Activated B cell treated with CpG ODN at 0.5 μM for 24 hours (primary cell): ENCODE measurements at regions not wholly inside any gene's neighbourhood (a gene's known extent, or its start where the extent isn't known, plus 50 kb on each side); places are given as distances from the start of the nearest gene placed in this dataset.

Experiments
- ATAC-seq: fragments of 200-7000 bp; cut with Tn5 transposase; one replicate; pipeline ENCODE4 v1.10.0; 2021; ENCODE audit warnings: low read depth, mild to moderate bottlenecking, moderate library complexity
- CTCF ChIA-PET: fragments of 350-600 bp; sonication (Branson Sonifier 250); formaldehyde crosslinking; loops from one replicate; lab custom pipeline; 2021; ENCODE audit warnings: antibody characterized with exemption; lab: Charles Lee
- POLR2A ChIA-PET: fragments of 350-600 bp; sonication (Branson Sonifier 250); formaldehyde crosslinking; loops from one replicate; lab custom pipeline; 2021; ENCODE audit warnings: antibody characterized with exemption; lab: Charles Lee
- DNase-seq: peaks from one replicate; pipeline ENCODE4 v3.0.0; 2022
- H3K27ac Mint-ChIP-seq: one replicate; pipeline ENCODE4 v1.8.0; 2020; ENCODE audit warnings: mixed read lengths
- H3K27me3 Mint-ChIP-seq: one replicate; pipeline ENCODE4 v1.8.0; 2021; ENCODE audit warnings: mixed read lengths
- H3K36me3 Mint-ChIP-seq: one replicate; pipeline ENCODE4 v1.8.0; 2021; ENCODE audit warnings: low read depth, mixed read lengths
- H3K4me1 Mint-ChIP-seq: one replicate; pipeline ENCODE4 v1.8.0; 2021; ENCODE audit warnings: mixed read lengths
- H3K4me3 Mint-ChIP-seq: one replicate; pipeline ENCODE4 v1.8.0; 2020; ENCODE audit warnings: mild to moderate bottlenecking, mixed read lengths
- H3K9me3 Mint-ChIP-seq: one replicate; pipeline ENCODE4 v1.8.0; 2020; ENCODE audit warnings: mixed read lengths
- CTCF ChIP-seq: fragments of 200-600 bp; IDR thresholded peaks from one replicate; pipeline ENCODE4 v1.8.0; 2022; ENCODE audit warnings: antibody characterized with exemption, mild to moderate bottlenecking
- intact Hi-C: fragments of 100-400 bp; cut with micrococcal nuclease; formaldehyde crosslinking; loops from one replicate; pipeline ENCODE4 v1.15.1; 2024

GRCh38 chr13:70363991-70364390 is 255.7 kb upstream of the KLHL1 start:
- ChIA-PET POLR2A (no interaction called here), CTCF (no interaction called here)
- Mint-ChIP-seq H3K27me3 (no peaks in the 10 kb centered on the region), H3K27ac (no peak overlapping the region), H3K9me3 (peaks cover 2% of the 10 kb centered on the region), H3K36me3 (no peaks in the 10 kb centered on the region), H3K4me3 (no peak overlapping the region), H3K4me1 (no peaks in the 10 kb centered on the region)
- ATAC-seq (no peak), DNase-seq (no peak)
- TF ChIP-seq CTCF, result no peak
- intact Hi-C loops, result no loop called here

DNA sequence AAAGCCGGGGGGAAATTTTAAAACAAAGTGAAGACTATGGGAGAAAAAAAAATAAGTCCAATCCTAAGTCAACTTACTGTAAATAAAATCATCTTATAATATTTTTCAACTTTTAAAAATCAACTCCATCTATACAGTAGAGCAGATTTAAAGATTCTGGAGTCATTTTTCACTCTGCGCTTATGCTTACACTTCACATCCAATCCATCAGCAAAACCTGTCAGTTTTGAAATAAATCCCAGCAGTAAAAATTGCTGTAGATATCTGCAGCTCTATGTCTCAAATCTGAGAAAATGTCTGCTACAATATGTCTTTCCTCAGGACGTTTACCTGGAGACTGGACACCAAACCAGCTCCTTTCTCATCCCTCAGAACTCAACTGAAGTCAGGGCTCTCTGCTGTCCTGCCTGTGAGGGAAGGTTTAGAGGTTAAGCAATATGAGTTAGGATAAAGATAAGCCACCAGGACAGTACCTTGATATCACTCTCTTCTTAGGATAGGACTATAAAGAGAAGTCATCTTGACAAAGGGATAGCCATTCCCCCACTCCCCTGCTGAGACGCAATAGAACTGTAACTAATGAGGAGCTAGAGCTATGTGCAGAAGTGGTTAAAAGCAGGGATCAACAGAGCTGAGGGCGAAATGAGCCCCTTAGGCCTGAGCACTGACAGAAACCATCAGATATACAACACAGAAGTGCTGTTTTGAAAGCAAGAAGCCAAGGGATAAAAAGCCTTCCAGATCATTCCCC is 254.7 kb upstream of the KLHL1 start:
- H3K9me3 Mint-ChIP-seq, result peaks cover 2% of the 10 kb centered on the region
- ChIA-PET POLR2A (no interaction called here), CTCF (no interaction called here)
- ATAC-seq (no peak), DNase-seq (no peak)
- TF ChIP-seq CTCF, result no peak
- H3K27me3 Mint-ChIP-seq, result no peaks in the 10 kb centered on the region
- H3K27ac Mint-ChIP-seq, result no peak overlapping the region
- no peaks in the 10 kb centered on the region for H3K36me3 Mint-ChIP-seq
- H3K4me3 Mint-ChIP-seq, result no peak overlapping the region
- H3K4me1 Mint-ChIP-seq, result no peaks in the 10 kb centered on the region
- intact Hi-C loops, result no loop called here

GRCh38 chr13:70357031-70357430 is 248.8 kb upstream of the KLHL1 start:
- no peaks in the 10 kb centered on the region for H3K36me3 Mint-ChIP-seq
- no peaks in the 10 kb centered on the region for H3K4me1 Mint-ChIP-seq
- H3K4me3 Mint-ChIP-seq, result no peak overlapping the region
- H3K27me3 Mint-ChIP-seq, result no peaks in the 10 kb centered on the region
- ChIA-PET CTCF (no interaction called here), POLR2A (no interaction called here)
- H3K9me3 Mint-ChIP-seq, result peaks cover 2% of the 10 kb centered on the region
- ATAC-seq, result no peak
- no peak overlapping the region for H3K27ac Mint-ChIP-seq
- no peak for TF ChIP-seq CTCF
- intact Hi-C loops, result no loop called here
- DNase-seq, result no peak

DNA sequence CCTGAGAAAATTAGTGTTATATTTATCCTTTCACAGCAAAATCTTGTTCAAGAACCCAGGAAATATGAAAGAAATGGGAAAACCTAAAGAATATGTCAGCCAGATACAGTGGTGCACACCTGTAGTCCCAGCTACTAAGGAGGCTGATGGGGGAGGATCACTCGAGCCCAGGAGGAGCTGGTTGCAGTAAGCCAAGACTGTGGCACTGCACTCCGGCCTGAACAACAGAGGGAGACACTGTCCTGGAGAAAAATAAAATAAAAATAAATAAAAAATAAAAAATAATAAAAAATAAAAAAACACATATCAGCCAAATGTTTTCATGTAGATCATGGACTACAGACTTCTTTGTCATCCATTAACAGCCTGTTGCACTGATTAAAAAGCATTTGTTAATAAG is 244.8 kb upstream of the KLHL1 start:
- no peak for DNase-seq
- H3K4me3 Mint-ChIP-seq, result no peak overlapping the region

More for the DNA sequence above, 244.8 kb upstream of the KLHL1 start:
- H3K4me1 Mint-ChIP-seq, result no peaks in the 10 kb centered on the region
- CTCF ChIA-PET, result no interaction called here
- TF ChIP-seq CTCF, result no peak
- ATAC-seq, result no peak
- intact Hi-C loops, result no loop called here
- no peaks in the 10 kb centered on the region for H3K36me3 Mint-ChIP-seq
- no peaks in the 10 kb centered on the region for H3K27me3 Mint-ChIP-seq
- peaks cover 4% of the 10 kb centered on the region for H3K9me3 Mint-ChIP-seq
- POLR2A ChIA-PET, result no interaction called here
- no peak overlapping the region for H3K27ac Mint-ChIP-seq
